GM19463 (cell line): ENCODE measurements at regions not wholly inside any gene's neighbourhood (a gene's known extent, or its start where the extent isn't known, plus 50 kb on each side); places are given as distances from the start of the nearest gene placed in this dataset.

Source experiments
- ATAC-seq: cut with Tn5 transposase; IDR thresholded peaks from one replicate; pipeline ENCODE4 v1.9.1; 2021; ENCODE audit warnings: mild to moderate bottlenecking, moderate library complexity; ENCODE audit not compliant: unreplicated experiment

GRCh38 chr3:28087591-28087990 lies 153.8 kb upstream of the CMC1 start:
- ATAC-seq = no peak

DNA sequence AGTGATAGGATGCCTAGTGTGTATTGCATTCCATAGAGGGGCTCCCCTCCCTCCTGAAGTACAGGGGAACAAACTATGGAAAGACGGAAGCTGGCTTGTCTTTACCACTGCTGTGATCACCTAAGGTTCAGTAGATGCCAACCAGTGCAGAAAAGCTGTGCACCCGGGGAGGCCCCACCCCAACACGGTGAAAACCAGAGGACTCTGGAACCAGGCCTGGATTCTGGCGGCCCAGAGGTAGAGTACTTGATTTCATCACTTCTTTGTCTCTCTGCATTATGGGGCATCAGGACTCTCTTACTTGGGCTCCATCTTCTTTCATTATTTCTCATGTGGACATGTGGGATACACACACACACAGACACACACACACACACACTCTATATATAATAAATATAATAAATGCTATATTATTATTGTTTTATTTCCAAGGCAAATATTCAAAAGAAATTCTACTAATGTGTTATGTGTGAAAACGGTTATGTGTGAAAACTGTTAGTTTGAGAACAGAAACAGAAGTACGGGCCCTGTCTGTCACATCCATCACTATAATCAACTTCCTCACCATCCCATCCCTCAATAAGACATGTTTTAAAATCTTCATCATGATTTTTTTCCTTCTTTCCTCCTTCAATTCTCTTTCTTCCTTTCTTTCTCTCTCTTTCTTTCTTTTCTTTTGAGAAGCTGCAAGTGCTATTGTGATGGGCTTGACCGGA lies 152.4 kb upstream of the CMC1 start:
- no peak for ATAC-seq

DNA sequence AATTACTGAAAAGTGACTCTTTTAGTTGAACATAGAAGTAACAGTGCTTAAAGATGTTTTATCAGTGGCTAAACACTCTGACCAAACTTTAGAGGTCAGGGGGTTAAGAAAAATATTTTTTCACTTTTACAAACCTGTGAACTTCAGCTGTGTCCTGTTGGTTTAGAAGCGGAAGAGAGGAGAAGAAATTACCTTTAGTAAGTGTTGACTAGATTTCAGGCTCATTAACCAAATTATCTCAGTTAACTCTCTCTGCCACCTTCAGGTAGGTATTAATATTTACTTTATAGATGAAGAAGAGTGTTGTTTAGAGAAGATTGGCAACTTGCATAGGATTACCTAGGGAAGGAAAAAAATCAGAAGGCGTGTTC lies 151.9 kb upstream of the CMC1 start:
- ATAC-seq = no peak

- ATAC-seq = no peak
These were observed 142.1 kb upstream of the CMC1 start for GRCh38 chr3:28099296-28099695.

DNA sequence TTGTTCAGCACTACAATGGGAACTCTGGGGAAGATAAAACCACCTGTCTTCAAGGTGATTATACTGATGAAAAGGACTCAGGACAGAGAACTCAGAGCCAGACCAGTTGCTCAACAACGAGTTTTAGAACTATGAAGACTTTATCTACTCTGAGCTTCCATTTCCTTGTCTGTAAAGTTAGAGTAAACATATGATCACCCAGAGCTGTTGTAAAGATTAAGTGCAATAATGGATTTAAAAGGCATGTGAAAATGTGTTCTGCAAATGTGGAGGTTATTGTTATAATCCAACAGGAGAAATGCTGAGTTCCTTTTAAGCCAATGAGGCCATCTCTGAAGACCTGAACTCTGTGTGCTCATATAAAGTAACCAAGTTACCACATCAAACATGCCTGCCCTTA lies 139.7 kb upstream of the CMC1 start:
- ATAC-seq = no peak

GRCh38 chr3:28103861-28104260 lies 137.6 kb upstream of the CMC1 start:
- ATAC-seq = no peak

GRCh38 chr3:28104896-28105534 lies 136.4 kb upstream of the CMC1 start:
- no peak for ATAC-seq

GRCh38 chr3:28109829-28110228 lies 131.6 kb upstream of the CMC1 start:
- ATAC-seq = no peak

GRCh38 chr3:28110869-28111268 lies 130.6 kb upstream of the CMC1 start:
- ATAC-seq = no peak

DNA sequence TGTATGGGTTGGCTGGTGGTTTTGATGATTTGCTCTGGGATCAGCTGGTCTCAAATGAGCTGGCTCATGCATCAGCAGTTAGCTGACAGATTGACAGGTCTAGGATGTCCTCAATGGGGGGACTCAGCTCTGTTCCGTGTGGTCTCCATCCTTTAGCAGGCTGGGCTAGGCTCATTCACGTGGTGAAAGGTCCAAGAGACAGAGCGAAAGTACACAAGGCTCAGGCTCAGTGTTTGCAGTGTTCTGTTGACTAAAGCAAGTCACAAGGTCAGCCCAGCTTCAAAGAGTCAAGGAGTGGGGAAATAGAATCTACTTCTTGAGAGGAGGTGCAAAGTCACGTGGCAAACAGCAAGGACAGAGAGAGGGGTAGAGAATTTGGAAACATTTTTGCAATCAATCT lies 126.5 kb upstream of the CMC1 start:
- no peak for ATAC-seq

GRCh38 chr3:28115316-28115715 lies 126.1 kb upstream of the CMC1 start:
- no peak for ATAC-seq

DNA sequence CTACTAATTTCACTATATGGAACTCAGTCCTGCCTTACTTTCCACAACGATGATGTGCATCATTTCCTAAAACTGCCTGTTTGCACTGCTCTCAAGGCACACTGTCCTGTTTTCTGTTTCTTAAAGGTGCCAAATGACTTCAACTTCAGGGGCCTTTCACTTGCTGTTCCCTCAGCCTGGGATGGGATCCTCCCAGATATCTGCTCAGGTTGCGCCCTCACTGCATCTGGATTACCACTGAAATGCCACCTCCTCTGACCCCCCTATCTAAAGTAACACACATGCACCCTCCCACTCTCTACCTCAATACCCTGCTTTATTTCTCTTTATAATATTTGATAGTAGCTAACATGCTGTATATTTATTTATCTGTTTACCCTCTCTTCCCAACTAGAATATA lies 123.8 kb upstream of the CMC1 start:
- no peak for ATAC-seq

DNA sequence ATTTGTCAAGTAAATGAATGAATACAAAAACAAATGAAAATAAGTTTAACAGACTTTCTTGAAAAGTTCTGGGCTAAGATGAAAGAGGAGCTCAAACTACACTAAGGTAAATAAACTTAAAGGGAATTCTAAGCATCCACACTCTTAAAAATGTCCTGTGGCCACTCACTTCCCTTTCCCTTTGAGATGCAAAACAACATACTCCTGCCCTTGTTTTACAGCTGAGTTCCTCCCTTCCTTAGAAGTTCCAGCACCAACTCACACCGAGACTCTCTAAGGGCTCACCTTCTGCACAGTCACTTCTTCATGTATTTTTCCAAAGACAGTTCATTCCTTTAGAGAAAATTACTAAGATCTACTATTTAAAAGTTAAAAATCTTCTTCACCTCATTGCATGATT lies 123.3 kb upstream of the CMC1 start:
- ATAC-seq = no peak

- ATAC-seq = no peak
These were observed 119.2 kb upstream of the CMC1 start for GRCh38 chr3:28122227-28122626.

- ATAC-seq = no peak
These were observed 116.5 kb upstream of the CMC1 start for GRCh38 chr3:28124882-28125281.

DNA sequence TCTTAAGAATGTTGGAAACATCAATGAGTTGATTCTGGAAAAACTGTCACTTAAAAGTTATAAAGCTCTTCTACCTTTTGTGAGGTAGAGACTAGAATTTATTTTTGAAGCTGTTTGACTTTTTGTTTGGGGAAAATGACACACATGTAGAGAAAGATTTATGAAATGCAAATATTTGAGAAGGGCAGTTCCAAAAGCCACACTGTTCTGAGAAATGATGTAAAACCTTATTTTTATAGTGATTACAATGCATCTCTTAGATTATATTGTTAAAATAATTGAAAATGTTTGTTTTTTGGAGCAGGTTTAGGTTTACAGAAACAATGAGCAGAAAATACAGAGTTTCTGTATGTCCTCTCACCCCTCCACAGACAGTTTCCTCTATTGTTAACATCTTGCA lies 116.1 kb upstream of the CMC1 start:
- no peak for ATAC-seq

GRCh38 chr3:28130836-28131235 lies 110.6 kb upstream of the CMC1 start:
- ATAC-seq = no peak

DNA sequence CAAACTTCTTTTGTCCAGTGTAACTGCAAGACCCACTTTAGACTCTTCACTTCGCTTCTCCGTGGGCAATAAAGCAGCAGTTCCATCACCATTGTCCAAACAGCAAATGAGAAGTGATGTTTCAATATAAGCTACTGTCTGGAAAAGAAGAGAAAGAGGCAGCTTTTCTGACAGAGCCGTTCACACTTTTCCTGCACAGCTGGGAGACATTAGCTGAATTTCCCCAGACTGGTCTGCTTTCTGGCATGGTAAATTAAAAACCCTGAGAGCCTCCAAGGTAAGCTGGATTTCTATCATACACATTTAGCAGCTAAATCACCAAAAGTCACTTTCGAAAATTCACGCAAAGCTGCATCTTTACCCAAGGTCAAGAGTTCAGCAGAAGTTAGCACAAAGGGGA lies 108.5 kb upstream of the CMC1 start:
- no peak for ATAC-seq

DNA sequence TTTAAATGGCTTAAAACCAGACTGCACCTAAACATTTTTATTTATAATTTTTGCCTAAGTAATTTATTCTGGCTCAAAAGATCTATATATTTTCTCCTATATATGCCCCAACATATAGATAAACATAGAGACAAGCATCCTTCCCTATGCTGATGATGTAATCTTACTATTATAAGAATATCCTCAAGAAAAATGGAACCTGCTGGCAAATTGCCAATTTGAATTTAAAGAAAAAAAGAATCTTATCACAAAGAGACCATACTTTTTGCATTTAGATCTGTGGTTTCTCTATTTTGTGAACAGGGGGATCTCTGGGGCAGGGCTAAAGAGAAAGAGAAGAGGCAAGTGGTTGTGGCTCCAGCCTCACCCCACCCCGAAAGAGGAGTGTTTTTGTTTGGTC lies 107.2 kb upstream of the CMC1 start:
- no peak for ATAC-seq

GRCh38 chr3:28134792-28135375 lies 106.5 kb upstream of the CMC1 start:
- no peak for ATAC-seq

DNA sequence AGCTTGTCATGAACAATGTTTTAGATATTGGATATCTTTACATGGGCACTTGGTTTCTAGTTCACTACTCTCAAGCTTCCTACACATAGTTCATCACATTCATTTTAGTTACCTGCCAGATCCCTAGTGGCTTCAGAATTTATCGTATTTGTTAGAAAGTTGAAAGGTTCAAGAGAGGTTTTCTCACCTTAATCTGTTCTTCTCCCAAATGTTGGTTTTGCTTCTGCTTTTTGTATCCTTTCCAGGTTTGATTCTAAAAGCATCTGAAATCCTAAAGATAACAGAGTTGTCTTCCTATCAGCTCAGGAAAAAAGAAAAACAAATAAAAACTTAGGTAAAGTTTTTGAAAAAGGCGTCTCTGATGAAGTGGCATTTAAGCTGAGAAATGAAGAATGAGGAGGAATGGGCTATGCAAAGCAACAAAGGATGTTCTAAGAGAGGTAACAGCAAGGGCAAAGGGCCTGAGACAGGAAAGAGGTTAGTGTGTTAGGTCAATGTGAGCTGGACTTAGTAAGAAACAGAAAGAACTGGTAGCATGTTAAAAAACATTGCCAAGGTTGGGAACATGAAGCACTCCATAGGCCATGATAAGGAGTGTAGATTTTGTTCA lies 104.7 kb upstream of the CMC1 start:
- no peak for ATAC-seq

- no peak for ATAC-seq
These were observed 103.3 kb upstream of the CMC1 start for GRCh38 chr3:28138043-28138610.
